ENCODE measurements at regions not wholly inside any gene's neighbourhood (a gene's known extent, or its start where the extent isn't known, plus 50 kb on each side); places are given as distances from the start of the nearest gene placed in this dataset.

GRCh38 chr9:82255481-82256176, 267.1 kb downstream of the SPATA31D1 start:
- H3K27ac ChIP-seq, result no peak overlapping the region
- ChIA-PET CTCF (interaction anchor here (0.8 to 1.0 kb wide), 2 partner anchors 47 to 680 kb away, joined by 3 read pairs; no protein-coding TSS in a partner anchor), POLR2A (ENCODE audit: low non-redundant PET) (interaction anchor here (0.6 kb wide), 1 partner anchor 656 kb away, joined by 3 read pairs; no protein-coding TSS in a partner anchor)
- DNase-seq (ENCODE audit: low spot score), result no peak
- no peak for TF ChIP-seq CTCF (conservative IDR thresholded peaks at IDR 0.05; ENCODE audit: low read depth)

GRCh38 chr9:82260691-82261090, 272.1 kb downstream of the SPATA31D1 start:
- no peak for TF ChIP-seq CTCF (conservative IDR thresholded peaks at IDR 0.05; ENCODE audit: low read depth)
- no peak for DNase-seq (ENCODE audit: low spot score)
- POLR2A ChIA-PET (ENCODE audit: low non-redundant PET), result no interaction called here
- H3K27ac ChIP-seq, result no peak overlapping the region
- CTCF ChIA-PET, result no interaction called here

- ChIA-PET POLR2A (ENCODE audit: low non-redundant PET) (no interaction called here), CTCF (no interaction called here)
- no peak for DNase-seq (ENCODE audit: low spot score)
- no peak for TF ChIP-seq CTCF (conservative IDR thresholded peaks at IDR 0.05; ENCODE audit: low read depth)
- H3K27ac ChIP-seq, result no peak overlapping the region
Observed at GRCh38 chr9:82263619-82264018, 275.0 kb downstream of the SPATA31D1 start.

GRCh38 chr9:82271106-82271561, 282.6 kb downstream of the SPATA31D1 start:
- peak; percentile 20 for DNase-seq (ENCODE audit: low spot score)
- no peak overlapping the region for H3K27ac ChIP-seq
- CTCF ChIA-PET, result no interaction called here
- TF ChIP-seq CTCF (conservative IDR thresholded peaks at IDR 0.05; ENCODE audit: low read depth), result no peak
- POLR2A ChIA-PET (ENCODE audit: low non-redundant PET), result no interaction called here

GRCh38 chr9:82273121-82273520, 284.5 kb downstream of the SPATA31D1 start:
- CTCF ChIA-PET, result interaction anchor here (1.1 kb wide), 1 partner anchor 10 kb away, joined by 3 read pairs; no protein-coding TSS in a partner anchor
- POLR2A ChIA-PET (ENCODE audit: low non-redundant PET), result no interaction called here
- no peak overlapping the region for H3K27ac ChIP-seq
- no peak for DNase-seq (ENCODE audit: low spot score)
- TF ChIP-seq CTCF (conservative IDR thresholded peaks at IDR 0.05; ENCODE audit: low read depth), result no peak

- POLR2A ChIA-PET (ENCODE audit: low non-redundant PET), result no interaction called here
- no peak for TF ChIP-seq CTCF (conservative IDR thresholded peaks at IDR 0.05; ENCODE audit: low read depth)
- CTCF ChIA-PET, result interaction anchor here (0.5 kb wide), 1 partner anchor 81 kb away, joined by 4 read pairs; no protein-coding TSS in a partner anchor
- no peak for DNase-seq (ENCODE audit: low spot score)
- no peak overlapping the region for H3K27ac ChIP-seq
Observed at GRCh38 chr9:82275258-82275927, 286.8 kb downstream of the SPATA31D1 start.

Measured in RWPE1 (cell line).